ENCODE measurements at regions not wholly inside any gene's neighbourhood (a gene's known extent, or its start where the extent isn't known, plus 50 kb on each side); places are given as distances from the start of the nearest gene placed in this dataset.
A peak's percentile ranks its signal among the peaks of the same experiment; 100 is the strongest.
"Not testable (repeated sequence)": the region's sequence is repeated elsewhere in the genome, so short reads cannot be mapped to it uniquely, and the experiment has no call there.

GRCh38 chr4:27638163-27638915 lies 777.7 kb downstream of the STIM2 start:
- no peak for DNase-seq (ENCODE audit: low spot score)

GRCh38 chr4:27643101-27643500 lies 782.5 kb downstream of the STIM2 start:
- DNase-seq (ENCODE audit: low spot score): no peak

- no peak for DNase-seq (ENCODE audit: low spot score)
Observed at GRCh38 chr4:27648416-27648815, 787.8 kb downstream of the STIM2 start.

- no peak for DNase-seq (ENCODE audit: low spot score)
Observed at GRCh38 chr4:27662426-27662825, 801.8 kb downstream of the STIM2 start.

GRCh38 chr4:27666943-27667342 lies 806.3 kb downstream of the STIM2 start:
- peak; percentile 48 for DNase-seq (ENCODE audit: low spot score)

GRCh38 chr4:27668001-27668400 lies 807.4 kb downstream of the STIM2 start:
- no peak for DNase-seq (ENCODE audit: low spot score)

GRCh38 chr4:27678027-27678426 lies 817.4 kb downstream of the STIM2 start:
- no peak for DNase-seq (ENCODE audit: low spot score)

GRCh38 chr4:27684610-27685011 lies 824.0 kb downstream of the STIM2 start:
- peak; percentile 86 for DNase-seq (ENCODE audit: low spot score)

GRCh38 chr4:27685091-27685490 lies 824.5 kb downstream of the STIM2 start:
- DNase-seq (ENCODE audit: low spot score): no peak

GRCh38 chr4:27685947-27686346 lies 825.3 kb downstream of the STIM2 start:
- DNase-seq (ENCODE audit: low spot score): no peak

- peak; percentile 28 for DNase-seq (ENCODE audit: low spot score)
Observed at GRCh38 chr4:27692158-27692557, 831.5 kb downstream of the STIM2 start.

GRCh38 chr4:27692868-27693634 lies 832.4 kb downstream of the STIM2 start:
- no peak for DNase-seq (ENCODE audit: low spot score)

- DNase-seq (ENCODE audit: low spot score): not testable (repeated sequence)
Observed at GRCh38 chr4:27696257-27696656, 835.6 kb downstream of the STIM2 start.

- DNase-seq (ENCODE audit: low spot score): no peak
Observed at GRCh38 chr4:27701606-27702005, 841.0 kb downstream of the STIM2 start.

- peak; percentile 40 for DNase-seq (ENCODE audit: low spot score)
Observed at GRCh38 chr4:27702730-27703431, 842.2 kb downstream of the STIM2 start.

GRCh38 chr4:27703771-27704170 lies 843.1 kb downstream of the STIM2 start:
- no peak for DNase-seq (ENCODE audit: low spot score)

GRCh38 chr4:27711041-27711440 lies 850.4 kb downstream of the STIM2 start:
- DNase-seq (ENCODE audit: low spot score): no peak

GRCh38 chr4:27714073-27714472 lies 853.4 kb downstream of the STIM2 start:
- DNase-seq (ENCODE audit: low spot score): no peak

GRCh38 chr4:27716693-27717430 lies 856.2 kb downstream of the STIM2 start:
- DNase-seq (ENCODE audit: low spot score): peak; percentile 25

- no peak for DNase-seq (ENCODE audit: low spot score)
Observed at GRCh38 chr4:27717431-27717755, 856.8 kb downstream of the STIM2 start.

GRCh38 chr4:27720010-27720766 lies 859.5 kb downstream of the STIM2 start:
- no peak for DNase-seq (ENCODE audit: low spot score)

Data from Ammon's horn (tissue), 1 donor.